HEK293 (cell line): ENCODE measurements at regions not wholly inside any gene's neighbourhood (a gene's known extent, or its start where the extent isn't known, plus 50 kb on each side); places are given as distances from the start of the nearest gene placed in this dataset.

Experiments
- CTCF ChIA-PET: fragments of 350-600 bp; formaldehyde crosslinking; extraction: SDS; loops from one replicate; lab custom pipeline; 2021; ENCODE audit warnings: antibody characterized with exemption; lab: Yijun Ruan, JAX
- POLR2A ChIA-PET: fragments of 300-600 bp; formaldehyde crosslinking; extraction: SDS; loops from one replicate; lab custom pipeline; 2020; ENCODE audit warnings: antibody characterized with exemption, inconsistent platforms; lab: Yijun Ruan, JAX
- H3K27ac ChIP-seq: fragments of 200-500 bp; sonication (Bioruptor generic); 2 replicates; pipeline ENCODE4 v1.5.1; 2014; ENCODE audit warnings: low read depth, low read length, control low read depth, inconsistent platforms; ENCODE audit errors: extremely low read depth
- H3K36me3 ChIP-seq, 2 experiments: fragments of 200-500 bp in 1 of 2; sonication (Bioruptor generic) in 1 of 2; 1 replicate in 1 of 2; 2 replicates in 1 of 2; pipeline ENCODE4 v1.5.1; 2014 to 2017; ENCODE audit warnings: inconsistent platforms in 2 of 2, low read length in 2 of 2; ENCODE audit not compliant: control insufficient read depth in 2 of 2, insufficient read depth in 1 of 2
- H3K4me1 ChIP-seq: fragments of 200-500 bp; sonication (Bioruptor generic); 2 replicates; pipeline ENCODE4 v1.5.1; 2014; ENCODE audit warnings: mild to moderate bottlenecking, low read length, inconsistent platforms; ENCODE audit not compliant: control insufficient read depth, insufficient read depth
- H3K4me3 ChIP-seq: 2 replicates; pipeline ENCODE4 v1.5.1; 2011; ENCODE audit warnings: low read depth, mild to moderate bottlenecking, control low read depth, low read length, moderate library complexity
- H3K9me3 ChIP-seq: fragments of 200-500 bp; sonication (Bioruptor generic); 2 replicates; pipeline ENCODE4 v1.5.1; 2014; ENCODE audit warnings: low read depth, low read length, inconsistent platforms; ENCODE audit not compliant: control insufficient read depth, insufficient read depth
- EGR2 ChIP-seq: fragments of 450-650 bp; formaldehyde crosslinking; IDR thresholded peaks from 2 replicates; pipeline ENCODE4 v1.5.1; 2016; ENCODE audit warnings: low read depth, missing biosample characterization, missing genetic modification characterization
- GLIS1 ChIP-seq: fragments of 450-650 bp; formaldehyde crosslinking; IDR thresholded peaks from 2 replicates; pipeline ENCODE4 v1.5.1; 2016; ENCODE audit warnings: missing biosample characterization, missing genetic modification characterization
- OVOL3 ChIP-seq: fragments of 450-650 bp; formaldehyde crosslinking; IDR thresholded peaks from 2 replicates; pipeline ENCODE4 v1.5.1; 2016; ENCODE audit warnings: missing biosample characterization, missing genetic modification characterization
- SETDB1 ChIP-seq: IDR thresholded peaks from one replicate; pipeline ENCODE4 v1.6.1; 2017; ENCODE audit warnings: mild to moderate bottlenecking, low read length, moderate library complexity, mixed read lengths; ENCODE audit not compliant: insufficient read length
- ZBTB17 ChIP-seq: fragments of 450-650 bp; formaldehyde crosslinking; IDR thresholded peaks from 2 replicates; pipeline ENCODE4 v1.5.1; 2016; ENCODE audit warnings: missing biosample characterization, missing genetic modification characterization
- ZIC2 ChIP-seq: fragments of 450-650 bp; formaldehyde crosslinking; IDR thresholded peaks from 2 replicates; pipeline ENCODE4 v1.5.1; 2016; ENCODE audit warnings: missing biosample characterization, missing genetic modification characterization
- ZNF274 ChIP-seq, 2 experiments: fragments of 200-500 bp in 1 of 2; fragments of 450-650 bp in 1 of 2; sonication (Bioruptor generic) in 1 of 2; formaldehyde crosslinking in 1 of 2; IDR thresholded peaks; 2 replicates each; pipeline versions ENCODE4 v1.5.1 to v1.6.1; 2014 to 2016; ENCODE audit warnings: borderline replicate concordance in 1 of 2, inconsistent platforms in 1 of 2, low read length in 1 of 2, missing biosample characterization in 1 of 2, missing genetic modification characterization in 1 of 2
- ZNF341 ChIP-seq: fragments of 450-650 bp; formaldehyde crosslinking; IDR thresholded peaks from 2 replicates; pipeline ENCODE4; 2016; ENCODE audit warnings: low read depth, missing biosample characterization, missing genetic modification characterization
- ZNF391 ChIP-seq: fragments of 450-650 bp; formaldehyde crosslinking; IDR thresholded peaks from 2 replicates; pipeline ENCODE4 v1.5.1; 2016; ENCODE audit warnings: low read depth, missing biosample characterization, missing genetic modification characterization, borderline replicate concordance
- ZNF423 ChIP-seq: fragments of 450-650 bp; formaldehyde crosslinking; IDR thresholded peaks from 2 replicates; pipeline ENCODE4 v1.5.1; 2016; ENCODE audit warnings: missing biosample characterization, missing genetic modification characterization
- ZNF433 ChIP-seq: fragments of 450-650 bp; formaldehyde crosslinking; IDR thresholded peaks from 2 replicates; pipeline ENCODE4 v1.5.1; 2016; ENCODE audit warnings: missing biosample characterization, missing genetic modification characterization, low read depth
- ZNF561 ChIP-seq: fragments of 450-650 bp; IDR thresholded peaks from 2 replicates; pipeline ENCODE4 v1.5.1; 2018; ENCODE audit warnings: missing biosample characterization, missing genetic modification characterization, borderline replicate concordance
- ZNF623 ChIP-seq: fragments of 450-650 bp; formaldehyde crosslinking; IDR thresholded peaks from 2 replicates; pipeline ENCODE4 v1.5.1; 2016; ENCODE audit warnings: missing biosample characterization, missing genetic modification characterization
- ZNF654 ChIP-seq: fragments of 450-650 bp; formaldehyde crosslinking; IDR thresholded peaks from 2 replicates; pipeline ENCODE4 v1.5.1; 2016; ENCODE audit warnings: low read depth, missing biosample characterization, missing genetic modification characterization
- ZNF707 ChIP-seq: fragments of 450-650 bp; formaldehyde crosslinking; IDR thresholded peaks from 2 replicates; pipeline ENCODE4 v1.5.1; 2016; ENCODE audit warnings: missing biosample characterization, missing genetic modification characterization
- TF ChIP-seq, protein P1 (sequence below): fragments of 450-650 bp; formaldehyde crosslinking; IDR thresholded peaks from 2 replicates; pipeline ENCODE4 v1.5.1; 2016; ENCODE audit warnings: missing biosample characterization, missing genetic modification characterization
- TF ChIP-seq, protein P2 (sequence below): fragments of 450-650 bp; formaldehyde crosslinking; IDR thresholded peaks from 2 replicates; pipeline ENCODE4 v1.5.1; 2016; ENCODE audit warnings: missing biosample characterization, missing genetic modification characterization
- TF ChIP-seq, protein P3 (sequence below): fragments of 450-650 bp; formaldehyde crosslinking; IDR thresholded peaks from 2 replicates; pipeline ENCODE4 v1.5.1; 2016; ENCODE audit warnings: missing biosample characterization, missing genetic modification characterization

DNA sequence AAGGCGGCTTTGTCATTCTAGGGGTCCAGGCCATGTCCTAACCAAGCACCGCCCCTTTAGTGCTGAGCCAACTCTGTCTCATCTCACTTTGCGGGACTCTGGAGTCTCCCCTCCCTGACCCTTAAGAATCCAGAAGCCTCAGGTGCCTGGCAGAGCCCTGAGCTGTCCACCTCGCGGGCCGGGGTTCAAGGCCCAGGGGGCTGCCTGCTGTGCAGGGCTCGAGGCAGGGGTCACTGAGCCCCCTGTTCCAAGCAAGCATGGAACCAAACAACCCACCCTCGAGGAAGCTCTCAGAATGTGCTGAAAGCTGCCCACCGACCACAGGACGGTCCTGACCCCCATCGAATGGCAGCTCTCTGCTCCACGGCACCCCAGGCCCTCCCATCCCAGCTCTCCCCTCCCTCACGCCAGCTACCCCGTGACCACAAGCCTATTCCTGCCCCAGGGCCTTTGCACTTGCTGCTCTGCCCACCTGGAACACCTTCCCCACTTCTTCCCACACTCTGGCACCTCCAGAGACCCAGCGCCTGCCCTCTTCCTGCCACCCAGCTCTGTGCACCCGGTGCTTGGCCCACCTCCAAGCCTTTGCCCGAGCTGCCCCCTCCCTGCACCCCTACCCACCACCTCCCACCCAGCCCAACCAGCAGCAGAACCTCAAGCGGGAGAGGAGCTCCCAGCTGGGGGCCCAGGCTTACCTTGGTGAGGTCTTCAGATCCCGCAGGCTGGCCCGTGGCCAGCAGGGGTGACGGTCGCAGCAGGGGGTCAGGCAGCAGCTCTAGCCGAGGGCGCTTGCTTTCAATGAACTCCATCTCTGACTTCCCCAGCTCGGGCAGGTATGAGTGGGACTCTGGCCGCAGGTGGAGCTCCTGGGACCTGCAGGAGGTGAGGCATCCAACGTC, 84.3 kb downstream of the NCOR2 start (continued):
- TF ChIP-seq OVOL3 (tag by site-specific recombination) (no peak), ZNF561 (tag by site-specific recombination) (no peak), ZNF423 (tag by site-specific recombination) (no peak), EGR2 (tag by site-specific recombination) (0 out of 2 replicates have a peak, but pooled peaks have one; percentile 21), ZNF623 (peak; percentile 99), SETDB1 (no peak), GLIS1 (tag by site-specific recombination) (no peak), ZNF433 (tag by site-specific recombination) (no peak), ZNF274 (IDR thresholded peaks at IDR 0.05; ENCODE audit: low read length) (no peak), ZNF274 (tag by site-specific recombination; IDR thresholded peaks at IDR 0.05; ENCODE audit: borderline replicate concordance) (no peak), ZNF341 (tag by site-specific recombination) (no peak), ZNF707 (tag by site-specific recombination) (no peak), ZIC2 (tag by site-specific recombination) (peak; percentile 14; the same call in 1 of the 2 replicates), ZNF654 (no peak), ZNF391 (tag by site-specific recombination) (no peak)
- TF ChIP-seq, protein P1, sequence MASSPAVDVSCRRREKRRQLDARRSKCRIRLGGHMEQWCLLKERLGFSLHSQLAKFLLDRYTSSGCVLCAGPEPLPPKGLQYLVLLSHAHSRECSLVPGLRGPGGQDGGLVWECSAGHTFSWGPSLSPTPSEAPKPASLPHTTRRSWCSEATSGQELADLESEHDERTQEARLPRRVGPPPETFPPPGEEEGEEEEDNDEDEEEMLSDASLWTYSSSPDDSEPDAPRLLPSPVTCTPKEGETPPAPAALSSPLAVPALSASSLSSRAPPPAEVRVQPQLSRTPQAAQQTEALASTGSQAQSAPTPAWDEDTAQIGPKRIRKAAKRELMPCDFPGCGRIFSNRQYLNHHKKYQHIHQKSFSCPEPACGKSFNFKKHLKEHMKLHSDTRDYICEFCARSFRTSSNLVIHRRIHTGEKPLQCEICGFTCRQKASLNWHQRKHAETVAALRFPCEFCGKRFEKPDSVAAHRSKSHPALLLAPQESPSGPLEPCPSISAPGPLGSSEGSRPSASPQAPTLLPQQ: no peak
- TF ChIP-seq, protein P2, sequence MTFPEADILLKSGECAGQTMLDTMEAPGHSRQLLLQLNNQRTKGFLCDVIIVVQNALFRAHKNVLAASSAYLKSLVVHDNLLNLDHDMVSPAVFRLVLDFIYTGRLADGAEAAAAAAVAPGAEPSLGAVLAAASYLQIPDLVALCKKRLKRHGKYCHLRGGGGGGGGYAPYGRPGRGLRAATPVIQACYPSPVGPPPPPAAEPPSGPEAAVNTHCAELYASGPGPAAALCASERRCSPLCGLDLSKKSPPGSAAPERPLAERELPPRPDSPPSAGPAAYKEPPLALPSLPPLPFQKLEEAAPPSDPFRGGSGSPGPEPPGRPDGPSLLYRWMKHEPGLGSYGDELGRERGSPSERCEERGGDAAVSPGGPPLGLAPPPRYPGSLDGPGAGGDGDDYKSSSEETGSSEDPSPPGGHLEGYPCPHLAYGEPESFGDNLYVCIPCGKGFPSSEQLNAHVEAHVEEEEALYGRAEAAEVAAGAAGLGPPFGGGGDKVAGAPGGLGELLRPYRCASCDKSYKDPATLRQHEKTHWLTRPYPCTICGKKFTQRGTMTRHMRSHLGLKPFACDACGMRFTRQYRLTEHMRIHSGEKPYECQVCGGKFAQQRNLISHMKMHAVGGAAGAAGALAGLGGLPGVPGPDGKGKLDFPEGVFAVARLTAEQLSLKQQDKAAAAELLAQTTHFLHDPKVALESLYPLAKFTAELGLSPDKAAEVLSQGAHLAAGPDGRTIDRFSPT: peak; percentile 51; the same call in 1 of the 2 replicates
- TF ChIP-seq, protein P3, sequence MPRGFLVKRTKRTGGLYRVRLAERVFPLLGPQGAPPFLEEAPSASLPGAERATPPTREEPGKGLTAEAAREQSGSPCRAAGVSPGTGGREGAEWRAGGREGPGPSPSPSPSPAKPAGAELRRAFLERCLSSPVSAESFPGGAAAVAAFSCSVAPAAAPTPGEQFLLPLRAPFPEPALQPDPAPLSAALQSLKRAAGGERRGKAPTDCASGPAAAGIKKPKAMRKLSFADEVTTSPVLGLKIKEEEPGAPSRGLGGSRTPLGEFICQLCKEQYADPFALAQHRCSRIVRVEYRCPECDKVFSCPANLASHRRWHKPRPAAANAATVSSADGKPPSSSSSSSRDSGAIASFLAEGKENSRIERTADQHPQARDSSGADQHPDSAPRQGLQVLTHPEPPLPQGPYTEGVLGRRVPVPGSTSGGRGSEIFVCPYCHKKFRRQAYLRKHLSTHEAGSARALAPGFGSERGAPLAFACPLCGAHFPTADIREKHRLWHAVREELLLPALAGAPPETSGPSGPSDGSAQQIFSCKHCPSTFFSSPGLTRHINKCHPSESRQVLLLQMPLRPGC (tag by site-specific recombination): no peak

DNA sequence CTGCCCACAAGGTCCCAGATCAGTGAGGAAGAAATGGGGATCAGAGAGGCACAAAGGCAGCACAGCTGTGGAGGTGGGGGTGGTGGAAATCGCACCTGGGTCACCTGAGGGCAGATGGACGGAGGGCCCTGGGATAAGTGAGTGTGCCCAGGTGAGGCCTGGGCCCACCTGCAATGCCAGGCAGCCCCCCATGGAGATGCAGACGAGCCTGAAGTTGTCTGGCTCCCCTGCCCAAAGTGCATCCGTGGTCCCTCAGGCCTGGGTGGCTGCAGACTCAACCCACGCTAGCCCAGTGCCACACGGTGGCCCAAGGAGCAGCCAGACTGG, 84.9 kb downstream of the NCOR2 start:
- Histone ChIP-seq H3K36me3 (peaks cover 0 to 67% of the 10 kb centered on the region in 2 experiments; a peak in 1 of 3 replicates), H3K4me3 (no peak overlapping the region), H3K4me1 (no peaks in the 10 kb centered on the region), H3K9me3 (no peaks in the 10 kb centered on the region), H3K27ac (no peak overlapping the region)
- CTCF ChIA-PET: interaction anchor here (1.4 kb wide), 1 partner anchor 12 kb away, joined by 5 read pairs; no protein-coding TSS in a partner anchor
- TF ChIP-seq EGR2 (tag by site-specific recombination) (0 out of 2 replicates have a peak, but pooled peaks have one; percentile 3), ZBTB17 (tag by site-specific recombination) (no peak)
- POLR2A ChIA-PET: interaction anchor here (0.5 to 0.9 kb wide), 2 partner anchors 476 to 510 kb away, joined by 4 read pairs; partner anchors contain the start of genes CCDC92 and ZNF664
